Thoracic aorta (tissue), 2 donors: ENCODE measurements at regions not wholly inside any gene's neighbourhood (a gene's known extent, or its start where the extent isn't known, plus 50 kb on each side); places are given as distances from the start of the nearest gene placed in this dataset.

Source experiments
- ATAC-seq: fragments of 150-250 bp; one replicate; pipeline ENCODE4 v1.8.0; 2017; ENCODE audit warnings: low read depth; ENCODE audit not compliant: insufficient number of reproducible peaks, low FRiP score
- DNase-seq: peaks from one replicate; pipeline ENCODE4 v3.0.0-alpha.2; 2020; ENCODE audit warnings: low spot score
- H3K27ac ChIP-seq, 2 donors: fragments of 200-600 bp; sonication (generic); 1 replicate in 1 of 2; 2 replicates in 1 of 2; pipeline ENCODE4 v1.5.1; 2016; ENCODE audit warnings: mild to moderate bottlenecking in 2 of 2, moderate library complexity in 2 of 2
- H3K27me3 ChIP-seq: fragments of 200-600 bp; sonication (generic); replicated peaks from 2 replicates; pipeline ENCODE4 v1.6.0; 2016; ENCODE audit warnings: mild to moderate bottlenecking; ENCODE audit not compliant: insufficient read depth
- H3K36me3 ChIP-seq: fragments of 200-600 bp; sonication (generic); one replicate; pipeline ENCODE4 v1.5.1; 2016
- H3K4me1 ChIP-seq, 2 donors: fragments of 200-600 bp; sonication (generic); 1 replicate in 1 of 2; 2 replicates in 1 of 2; pipeline versions ENCODE4 v1.5.1 to v1.6.0; 2016; ENCODE audit warnings: low read depth in 2 of 2, mild to moderate bottlenecking in 1 of 2; ENCODE audit not compliant: control insufficient read depth in 1 of 2
- H3K4me3 ChIP-seq: fragments of 200-600 bp; sonication (generic); 2 replicates; pipeline ENCODE4 v1.5.1; 2016; ENCODE audit warnings: mild to moderate bottlenecking
- H3K9me3 ChIP-seq: fragments of 200-600 bp; sonication (generic); 2 replicates; pipeline ENCODE4 v1.5.1; 2016
- CTCF ChIP-seq: fragments of 200-600 bp; sonication (generic); IDR thresholded peaks from one replicate; pipeline ENCODE4 v1.5.1; 2019; ENCODE audit warnings: antibody characterized with exemption

GRCh38 chr2:239726631-239727181 lies 298.4 kb downstream of the NDUFA10 start:
- H3K27ac ChIP-seq, result no peak overlapping the region
- DNase-seq (no peak), ATAC-seq (no peak)
- H3K27me3 ChIP-seq, result no peaks in the 10 kb centered on the region
- H3K4me1 ChIP-seq, result peaks cover 0 to 13% of the 10 kb centered on the region in 2 donors
- no peaks in the 10 kb centered on the region for H3K9me3 ChIP-seq
- no peak for TF ChIP-seq CTCF
- H3K4me3 ChIP-seq, result no peak overlapping the region
- no peaks in the 10 kb centered on the region for H3K36me3 ChIP-seq

GRCh38 chr2:239726091-239726591 lies 299.0 kb downstream of the NDUFA10 start:
- no peak overlapping the region for H3K27ac ChIP-seq
- H3K36me3 ChIP-seq, result no peaks in the 10 kb centered on the region
- peaks cover 0 to 13% of the 10 kb centered on the region in 2 donors for H3K4me1 ChIP-seq
- no peak overlapping the region for H3K4me3 ChIP-seq
- no peaks in the 10 kb centered on the region for H3K9me3 ChIP-seq
- ATAC-seq (no peak), DNase-seq (no peak)
- H3K27me3 ChIP-seq, result no peaks in the 10 kb centered on the region
- TF ChIP-seq CTCF, result no peak

GRCh38 chr2:239725551-239725890 lies 299.6 kb downstream of the NDUFA10 start:
- Histone ChIP-seq H3K4me1 (peaks cover 0 to 13% of the 10 kb centered on the region in 2 donors), H3K36me3 (no peaks in the 10 kb centered on the region), H3K4me3 (no peak overlapping the region), H3K9me3 (no peaks in the 10 kb centered on the region), H3K27ac (no peak overlapping the region), H3K27me3 (no peaks in the 10 kb centered on the region)
- TF ChIP-seq CTCF, result no peak
- ATAC-seq (no peak), DNase-seq (no peak)

- no peak for ATAC-seq
- no peak overlapping the region for H3K4me3 ChIP-seq
- H3K27ac ChIP-seq, result no peak overlapping the region
- H3K9me3 ChIP-seq, result no peaks in the 10 kb centered on the region
- no peak for DNase-seq
- no peaks in the 10 kb centered on the region for H3K36me3 ChIP-seq
- TF ChIP-seq CTCF, result no peak
- no peaks in the 10 kb centered on the region for H3K27me3 ChIP-seq
- peaks cover 0 to 13% of the 10 kb centered on the region in 2 donors for H3K4me1 ChIP-seq
Measured at GRCh38 chr2:239724851-239725550, 300.1 kb downstream of the NDUFA10 start.

- Histone ChIP-seq H3K9me3 (no peaks in the 10 kb centered on the region), H3K27ac (no peak overlapping the region), H3K4me3 (no peak overlapping the region), H3K27me3 (no peaks in the 10 kb centered on the region), H3K4me1 (peaks cover 0 to 13% of the 10 kb centered on the region in 2 donors), H3K36me3 (no peaks in the 10 kb centered on the region)
- DNase-seq (no peak), ATAC-seq (no peak)
- no peak for TF ChIP-seq CTCF
Measured at GRCh38 chr2:239724194-239724849, 300.8 kb downstream of the NDUFA10 start.
